Skeletal muscle cell (primary cell): ENCODE measurements at regions not wholly inside any gene's neighbourhood (a gene's known extent, or its start where the extent isn't known, plus 50 kb on each side); places are given as distances from the start of the nearest gene placed in this dataset.

Source experiments
- DNase-seq: peaks from one replicate; pipeline ENCODE4 v3.0.0-alpha.2; 2010; ENCODE audit warnings: low read depth
- H3K4me3 ChIP-seq: 2 replicates; pipeline ENCODE4 v1.5.1; 2011; ENCODE audit warnings: low read depth, mild to moderate bottlenecking, control low read depth, low read length, moderate library complexity

GRCh38 chr2:45258311-45258710, 249.1 kb upstream of the SIX2 start:
- DNase-seq: no peak
- H3K4me3 ChIP-seq: no peak overlapping the region

- DNase-seq: no peak
Observed at GRCh38 chr2:45257820-45258219, 248.6 kb upstream of the SIX2 start.

GRCh38 chr2:45256867-45257641, 247.8 kb upstream of the SIX2 start:
- no peak for DNase-seq
- H3K4me3 ChIP-seq: no peak overlapping the region

More at GRCh38 chr2:45257820-45258219, 248.6 kb upstream of the SIX2 start:
- no peak overlapping the region for H3K4me3 ChIP-seq

- no peak overlapping the region for H3K4me3 ChIP-seq
- no peak for DNase-seq
Observed at GRCh38 chr2:45256173-45256866, 247.1 kb upstream of the SIX2 start.

- no peak for DNase-seq
Observed at GRCh38 chr2:45255563-45255962, 246.3 kb upstream of the SIX2 start.

GRCh38 chr2:45254025-45254424, 244.8 kb upstream of the SIX2 start:
- no peak for DNase-seq
- no peak overlapping the region for H3K4me3 ChIP-seq

More at GRCh38 chr2:45255563-45255962, 246.3 kb upstream of the SIX2 start:
- H3K4me3 ChIP-seq: no peak overlapping the region

- no peak for DNase-seq
- no peak overlapping the region for H3K4me3 ChIP-seq
Observed at GRCh38 chr2:45253151-45253550, 243.9 kb upstream of the SIX2 start.

GRCh38 chr2:45250176-45250575, 240.9 kb upstream of the SIX2 start:
- no peak for DNase-seq
- H3K4me3 ChIP-seq: no peak overlapping the region

GRCh38 chr2:45248214-45248613, 239.0 kb upstream of the SIX2 start:
- H3K4me3 ChIP-seq: no peak overlapping the region
- DNase-seq: no peak

- no peak overlapping the region for H3K4me3 ChIP-seq
Observed at GRCh38 chr2:45244928-45245327, 235.7 kb upstream of the SIX2 start.

GRCh38 chr2:45242161-45242741, 233.0 kb upstream of the SIX2 start:
- DNase-seq: peak; percentile 19
- H3K4me3 ChIP-seq: no peak overlapping the region

More at GRCh38 chr2:45244928-45245327, 235.7 kb upstream of the SIX2 start:
- DNase-seq: peak; percentile 42

- no peak overlapping the region for H3K4me3 ChIP-seq
- DNase-seq: peak; percentile 18
Observed at GRCh38 chr2:45241061-45241561, 231.9 kb upstream of the SIX2 start.

GRCh38 chr2:45237850-45238542, 228.7 kb upstream of the SIX2 start:
- H3K4me3 ChIP-seq: no peak overlapping the region
- peak; percentile 99 for DNase-seq

- H3K4me3 ChIP-seq: no peak overlapping the region
- DNase-seq: peak; percentile 64
Observed at GRCh38 chr2:45237128-45237527, 227.9 kb upstream of the SIX2 start.

- H3K4me3 ChIP-seq: no peak overlapping the region
- DNase-seq: no peak
Observed at GRCh38 chr2:45236268-45236667, 227.0 kb upstream of the SIX2 start.

GRCh38 chr2:45233301-45233700, 224.0 kb upstream of the SIX2 start:
- H3K4me3 ChIP-seq: no peak overlapping the region
- DNase-seq: peak; percentile 29

- DNase-seq: no peak
- no peak overlapping the region for H3K4me3 ChIP-seq
Observed at GRCh38 chr2:45232818-45233217, 223.6 kb upstream of the SIX2 start.

GRCh38 chr2:45229411-45229810, 220.2 kb upstream of the SIX2 start:
- no peak overlapping the region for H3K4me3 ChIP-seq

GRCh38 chr2:45227347-45227746, 218.1 kb upstream of the SIX2 start:
- DNase-seq: no peak

More at GRCh38 chr2:45229411-45229810, 220.2 kb upstream of the SIX2 start:
- DNase-seq: no peak

GRCh38 chr2:45224993-45225380, 215.7 kb upstream of the SIX2 start:
- no peak for DNase-seq
- H3K4me3 ChIP-seq: no peak overlapping the region

More at GRCh38 chr2:45227347-45227746, 218.1 kb upstream of the SIX2 start:
- H3K4me3 ChIP-seq: no peak overlapping the region
